Activated B cell treated with CpG ODN at 0.5 μM for 24 hours (primary cell): ENCODE measurements at regions not wholly inside any gene's neighbourhood (a gene's known extent, or its start where the extent isn't known, plus 50 kb on each side); places are given as distances from the start of the nearest gene placed in this dataset.

ENCODE experiments used
- ATAC-seq: fragments of 200-7000 bp; cut with Tn5 transposase; one replicate; pipeline ENCODE4 v1.10.0; 2021; ENCODE audit warnings: low read depth, mild to moderate bottlenecking, moderate library complexity
- CTCF ChIA-PET: fragments of 350-600 bp; sonication (Branson Sonifier 250); formaldehyde crosslinking; loops from one replicate; lab custom pipeline; 2021; ENCODE audit warnings: antibody characterized with exemption; lab: Charles Lee
- POLR2A ChIA-PET: fragments of 350-600 bp; sonication (Branson Sonifier 250); formaldehyde crosslinking; loops from one replicate; lab custom pipeline; 2021; ENCODE audit warnings: antibody characterized with exemption; lab: Charles Lee
- DNase-seq: peaks from one replicate; pipeline ENCODE4 v3.0.0; 2022
- H3K27ac Mint-ChIP-seq: one replicate; pipeline ENCODE4 v1.8.0; 2020; ENCODE audit warnings: mixed read lengths
- H3K27me3 Mint-ChIP-seq: one replicate; pipeline ENCODE4 v1.8.0; 2021; ENCODE audit warnings: mixed read lengths
- H3K36me3 Mint-ChIP-seq: one replicate; pipeline ENCODE4 v1.8.0; 2021; ENCODE audit warnings: low read depth, mixed read lengths
- H3K4me1 Mint-ChIP-seq: one replicate; pipeline ENCODE4 v1.8.0; 2021; ENCODE audit warnings: mixed read lengths
- H3K4me3 Mint-ChIP-seq: one replicate; pipeline ENCODE4 v1.8.0; 2020; ENCODE audit warnings: mild to moderate bottlenecking, mixed read lengths
- H3K9me3 Mint-ChIP-seq: one replicate; pipeline ENCODE4 v1.8.0; 2020; ENCODE audit warnings: mixed read lengths
- CTCF ChIP-seq: fragments of 200-600 bp; IDR thresholded peaks from one replicate; pipeline ENCODE4 v1.8.0; 2022; ENCODE audit warnings: antibody characterized with exemption, mild to moderate bottlenecking
- intact Hi-C: fragments of 100-400 bp; cut with micrococcal nuclease; formaldehyde crosslinking; loops from one replicate; pipeline ENCODE4 v1.15.1; 2024

DNA sequence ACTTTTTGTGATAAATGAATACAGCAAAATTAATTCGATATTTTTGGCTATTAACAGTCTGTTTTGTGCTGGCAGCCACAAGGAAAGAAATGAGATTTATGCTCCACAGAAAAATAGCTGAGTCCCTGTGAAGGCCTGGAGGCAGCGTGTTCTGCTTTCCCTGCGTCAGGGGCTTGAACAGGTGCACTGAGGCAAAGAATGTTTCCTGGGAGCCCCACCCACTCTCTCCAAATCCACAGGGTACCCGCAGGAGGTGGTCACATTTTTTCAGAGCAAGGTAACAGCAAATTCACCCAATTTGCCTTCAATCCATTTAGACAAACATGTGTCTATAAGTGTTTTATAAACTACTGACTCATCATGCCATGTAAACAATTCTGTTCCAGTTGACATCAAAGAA, 308.1 kb downstream of the TCERG1L start:
- ChIA-PET CTCF (no interaction called here), POLR2A (no interaction called here)
- ATAC-seq: no peak
- no peaks in the 10 kb centered on the region for H3K9me3 Mint-ChIP-seq
- H3K27me3 Mint-ChIP-seq: no peaks in the 10 kb centered on the region
- no peak overlapping the region for H3K4me3 Mint-ChIP-seq
- no peaks in the 10 kb centered on the region for H3K4me1 Mint-ChIP-seq
- no peak for TF ChIP-seq CTCF
- no peak for DNase-seq
- no peaks in the 10 kb centered on the region for H3K36me3 Mint-ChIP-seq
- H3K27ac Mint-ChIP-seq: no peak overlapping the region
- intact Hi-C loops: no loop called here

- CTCF ChIA-PET: no interaction called here
- no peak for TF ChIP-seq CTCF
- DNase-seq: no peak
- peaks cover 4% of the 10 kb centered on the region for H3K9me3 Mint-ChIP-seq
- intact Hi-C loops: no loop called here
- no peaks in the 10 kb centered on the region for H3K27me3 Mint-ChIP-seq
- H3K4me1 Mint-ChIP-seq: no peaks in the 10 kb centered on the region
- H3K36me3 Mint-ChIP-seq: no peaks in the 10 kb centered on the region
- H3K27ac Mint-ChIP-seq: no peak overlapping the region
- H3K4me3 Mint-ChIP-seq: no peak overlapping the region
- POLR2A ChIA-PET: no interaction called here
- ATAC-seq: no peak
Observed at GRCh38 chr10:131004276-131004675, 307.2 kb downstream of the TCERG1L start.

GRCh38 chr10:131006458-131007256, 304.9 kb downstream of the TCERG1L start:
- Mint-ChIP-seq H3K27ac (no peak overlapping the region), H3K36me3 (no peaks in the 10 kb centered on the region), H3K4me1 (no peaks in the 10 kb centered on the region), H3K4me3 (no peak overlapping the region), H3K9me3 (peaks cover 6% of the 10 kb centered on the region), H3K27me3 (no peaks in the 10 kb centered on the region)
- CTCF ChIA-PET: no interaction called here
- no peak for DNase-seq
- POLR2A ChIA-PET: no interaction called here
- ATAC-seq: no peak
- no peak for TF ChIP-seq CTCF
- intact Hi-C loops: no loop called here

GRCh38 chr10:131009791-131010190, 301.7 kb downstream of the TCERG1L start:
- no peak for TF ChIP-seq CTCF
- Mint-ChIP-seq H3K27me3 (no peaks in the 10 kb centered on the region), H3K4me1 (no peaks in the 10 kb centered on the region), H3K27ac (no peak overlapping the region), H3K4me3 (no peak overlapping the region), H3K36me3 (no peaks in the 10 kb centered on the region), H3K9me3 (peaks cover 6% of the 10 kb centered on the region)
- intact Hi-C loops: no loop called here
- ChIA-PET POLR2A (no interaction called here), CTCF (no interaction called here)
- ATAC-seq (no peak), DNase-seq (no peak)

DNA sequence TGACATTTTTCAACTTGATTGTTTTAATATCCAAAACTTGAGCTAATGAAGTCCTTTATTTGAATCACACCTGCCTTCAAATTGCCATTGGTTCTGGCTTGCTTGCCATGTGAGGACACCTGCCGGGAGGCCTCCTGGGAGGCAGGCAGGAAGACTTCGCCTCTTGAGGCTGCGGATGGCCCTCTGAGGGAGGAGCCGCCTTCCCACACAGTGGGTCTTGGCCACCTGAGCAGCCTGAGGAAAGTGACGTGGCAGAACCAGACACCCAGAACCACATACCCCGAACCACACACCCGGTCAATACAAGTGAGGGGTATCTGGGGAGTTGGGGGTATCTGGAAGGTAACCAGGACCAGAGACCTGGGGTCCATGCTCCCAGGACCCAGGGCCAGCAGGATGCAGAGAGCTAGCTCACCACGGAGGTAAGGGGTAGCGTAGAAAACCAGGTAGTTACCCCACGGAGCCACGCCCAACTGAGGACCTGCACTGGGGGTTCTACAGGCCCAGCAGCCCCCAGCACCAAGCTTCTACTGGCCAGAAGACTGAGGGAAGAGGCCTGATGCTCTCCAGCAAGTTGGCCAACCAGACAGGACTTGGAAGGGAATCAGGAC, 300.5 kb downstream of the TCERG1L start:
- POLR2A ChIA-PET: no interaction called here
- H3K27me3 Mint-ChIP-seq: no peaks in the 10 kb centered on the region
- CTCF ChIA-PET: no interaction called here
- TF ChIP-seq CTCF: no peak
- ATAC-seq: no peak
- no peaks in the 10 kb centered on the region for H3K36me3 Mint-ChIP-seq
- H3K4me3 Mint-ChIP-seq: no peak overlapping the region
- no peaks in the 10 kb centered on the region for H3K4me1 Mint-ChIP-seq
- peaks cover 6% of the 10 kb centered on the region for H3K9me3 Mint-ChIP-seq
- no peak for DNase-seq
- intact Hi-C loops: no loop called here
- no peak overlapping the region for H3K27ac Mint-ChIP-seq
